Smooth muscle cell (in vitro differentiated cells): ENCODE measurements at regions not wholly inside any gene's neighbourhood (a gene's known extent, or its start where the extent isn't known, plus 50 kb on each side); places are given as distances from the start of the nearest gene placed in this dataset.

ENCODE experiments used
- DNase-seq: peaks from one replicate; lab custom pipeline; 2025; ENCODE audit not compliant: unreplicated experiment; lab: John Stamatoyannopoulos, UW
- H2AFZ ChIP-seq: fragments of 200-600 bp; sonication (generic); 2 replicates; pipeline ENCODE4 v1.6.0; 2016; ENCODE audit warnings: antibody characterized with exemption, low read depth, mild to moderate bottlenecking
- H3F3A ChIP-seq: fragments of 200-600 bp; sonication (generic); 2 replicates; pipeline ENCODE4 v1.6.0; 2017; ENCODE audit warnings: antibody characterized with exemption, low read depth
- H3K27ac ChIP-seq: fragments of 200-600 bp; sonication (generic); 2 replicates; pipeline ENCODE4 v1.5.1; 2016; ENCODE audit warnings: low read depth, mild to moderate bottlenecking
- H3K27me3 ChIP-seq: fragments of 200-600 bp; sonication (generic); 2 replicates; pipeline ENCODE4 v1.6.1; 2016; ENCODE audit warnings: low read depth, mild to moderate bottlenecking
- H3K36me3 ChIP-seq: fragments of 200-600 bp; sonication (generic); 2 replicates; pipeline ENCODE4 v1.5.1; 2016; ENCODE audit warnings: low read depth
- H3K4me1 ChIP-seq: fragments of 200-600 bp; sonication (generic); 2 replicates; pipeline ENCODE4 v1.5.1; 2016; ENCODE audit warnings: low read depth
- H3K4me2 ChIP-seq: fragments of 200-600 bp; sonication (generic); 2 replicates; pipeline ENCODE4 v1.6.0; 2016; ENCODE audit warnings: mild to moderate bottlenecking
- H3K4me3 ChIP-seq: fragments of 200-600 bp; sonication (generic); 2 replicates; pipeline ENCODE4 v1.5.1; 2016; ENCODE audit warnings: mild to moderate bottlenecking
- H3K79me2 ChIP-seq: fragments of 200-600 bp; sonication (generic); 2 replicates; pipeline ENCODE4 v1.6.0; 2016; ENCODE audit warnings: low read depth, mild to moderate bottlenecking
- H3K9ac ChIP-seq: fragments of 200-600 bp; sonication (generic); 2 replicates; pipeline ENCODE4 v1.6.0; 2016; ENCODE audit warnings: low read depth
- H3K9me3 ChIP-seq: fragments of 200-600 bp; sonication (generic); replicated peaks from 2 replicates; pipeline ENCODE4 v1.5.1; 2016; ENCODE audit warnings: low read depth
- H4K20me1 ChIP-seq: fragments of 200-600 bp; sonication (generic); 2 replicates; pipeline ENCODE4 v1.6.0; 2016; ENCODE audit warnings: low read depth
- WGBS: methylation state at CpG from one replicate; pipeline ENCODE4 v1.1.7; 2016; ENCODE audit warnings: low lambda C conversion rate; 5-methylcytosine and 5-hydroxymethylcytosine counted together
- TF ChIP-seq, protein P1 (sequence below): fragments of 200-600 bp; sonication (generic); IDR thresholded peaks from 2 replicates; pipeline ENCODE4 v1.5.1; 2017; ENCODE audit warnings: borderline replicate concordance, mild to moderate bottlenecking, antibody characterized with exemption; ENCODE audit not compliant: insufficient read depth, poor library complexity, severe bottlenecking

DNA sequence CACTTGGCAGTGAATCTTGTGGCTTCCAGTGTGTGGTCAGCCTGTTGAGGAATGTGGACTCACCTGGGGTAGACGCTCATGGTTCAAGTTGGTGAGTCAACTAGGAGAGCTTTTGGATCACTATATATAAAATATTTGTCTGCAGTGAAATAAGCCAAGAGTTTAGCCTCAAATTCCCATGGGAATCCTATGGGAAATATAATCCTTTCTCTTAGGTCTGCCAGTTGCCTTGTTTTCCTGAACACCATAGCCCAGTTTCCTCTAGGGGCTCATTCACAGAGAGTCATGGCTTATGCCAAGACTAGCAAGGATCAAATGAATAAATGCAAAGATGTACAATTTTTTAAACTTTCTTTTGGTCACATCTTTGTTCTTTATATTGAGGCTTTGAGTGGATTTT, 100.1 kb upstream of the NPHP3 start:
- Histone ChIP-seq H3K27ac (no peak overlapping the region), H2AFZ (no peak overlapping the region), H4K20me1 (no peaks in the 10 kb centered on the region), H3K4me3 (no peak overlapping the region), H3K79me2 (no peaks in the 10 kb centered on the region), H3K4me1 (no peaks in the 10 kb centered on the region), H3K4me2 (no peak overlapping the region), H3K9ac (no peak overlapping the region), H3K9me3 (no peaks in the 10 kb centered on the region), H3K27me3 (no peaks in the 10 kb centered on the region), H3F3A (no peaks in the 10 kb centered on the region), H3K36me3 (no peaks in the 10 kb centered on the region)
- 88% methylated on average over 1 of the region's 1 CpG for WGBS
- no peak for DNase-seq
- TF ChIP-seq, protein P1, sequence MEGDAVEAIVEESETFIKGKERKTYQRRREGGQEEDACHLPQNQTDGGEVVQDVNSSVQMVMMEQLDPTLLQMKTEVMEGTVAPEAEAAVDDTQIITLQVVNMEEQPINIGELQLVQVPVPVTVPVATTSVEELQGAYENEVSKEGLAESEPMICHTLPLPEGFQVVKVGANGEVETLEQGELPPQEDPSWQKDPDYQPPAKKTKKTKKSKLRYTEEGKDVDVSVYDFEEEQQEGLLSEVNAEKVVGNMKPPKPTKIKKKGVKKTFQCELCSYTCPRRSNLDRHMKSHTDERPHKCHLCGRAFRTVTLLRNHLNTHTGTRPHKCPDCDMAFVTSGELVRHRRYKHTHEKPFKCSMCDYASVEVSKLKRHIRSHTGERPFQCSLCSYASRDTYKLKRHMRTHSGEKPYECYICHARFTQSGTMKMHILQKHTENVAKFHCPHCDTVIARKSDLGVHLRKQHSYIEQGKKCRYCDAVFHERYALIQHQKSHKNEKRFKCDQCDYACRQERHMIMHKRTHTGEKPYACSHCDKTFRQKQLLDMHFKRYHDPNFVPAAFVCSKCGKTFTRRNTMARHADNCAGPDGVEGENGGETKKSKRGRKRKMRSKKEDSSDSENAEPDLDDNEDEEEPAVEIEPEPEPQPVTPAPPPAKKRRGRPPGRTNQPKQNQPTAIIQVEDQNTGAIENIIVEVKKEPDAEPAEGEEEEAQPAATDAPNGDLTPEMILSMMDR = no peak

DNA sequence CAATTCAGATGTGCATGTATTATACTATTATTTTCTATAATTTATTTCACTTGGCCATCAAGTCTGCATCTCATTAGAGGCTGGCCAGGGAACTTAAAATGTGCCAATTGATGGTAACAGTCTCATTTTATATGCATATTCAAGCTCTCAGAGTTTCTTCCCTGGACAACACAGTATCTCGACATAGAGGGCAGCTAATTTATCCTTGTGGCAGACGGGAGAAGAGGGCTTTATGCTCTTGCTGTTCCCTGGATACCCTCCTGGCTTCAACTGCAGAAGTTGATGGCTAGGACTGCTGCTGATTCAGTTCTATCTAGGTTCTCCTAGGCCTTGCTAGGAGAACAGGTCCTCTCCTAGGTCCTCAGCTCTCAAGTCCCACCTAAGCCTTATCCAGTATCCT, 99.1 kb upstream of the NPHP3 start:
- Histone ChIP-seq H3F3A (no peaks in the 10 kb centered on the region), H3K4me3 (no peak overlapping the region), H3K27ac (no peak overlapping the region), H3K4me1 (no peaks in the 10 kb centered on the region), H3K36me3 (no peaks in the 10 kb centered on the region), H2AFZ (no peak overlapping the region), H3K9me3 (no peaks in the 10 kb centered on the region), H3K27me3 (no peaks in the 10 kb centered on the region), H3K4me2 (no peak overlapping the region), H3K9ac (no peak overlapping the region), H4K20me1 (no peaks in the 10 kb centered on the region), H3K79me2 (no peaks in the 10 kb centered on the region)
- WGBS = 95% methylated on average over 2 of the region's 2 CpGs
- TF ChIP-seq, protein P1 = no peak
- no peak for DNase-seq

DNA sequence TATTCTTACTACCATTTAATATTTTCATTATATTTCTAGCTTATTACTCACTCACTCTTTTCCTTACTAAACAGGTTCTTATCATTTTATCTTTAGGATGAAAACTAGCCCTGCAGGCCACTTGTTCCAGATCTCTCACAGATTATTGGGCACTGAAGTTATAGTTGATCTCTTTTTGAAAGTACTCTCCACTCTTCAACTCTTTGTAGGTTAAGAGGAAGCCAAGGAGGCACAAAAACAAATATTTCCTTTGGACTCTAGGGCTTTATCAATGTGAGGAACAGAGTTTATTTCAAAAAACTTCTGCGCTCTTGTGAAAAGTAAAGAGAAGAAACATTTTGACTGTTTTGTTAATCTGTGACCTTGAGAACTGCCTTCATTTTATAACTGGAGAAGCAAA, 96.0 kb upstream of the NPHP3 start:
- H3K27me3 ChIP-seq = no peaks in the 10 kb centered on the region
- H3K4me3 ChIP-seq = no peak overlapping the region
- DNase-seq = no peak
- H2AFZ ChIP-seq = no peak overlapping the region
- H3K79me2 ChIP-seq = no peaks in the 10 kb centered on the region
- no peaks in the 10 kb centered on the region for H4K20me1 ChIP-seq
- H3K27ac ChIP-seq = no peak overlapping the region
- H3K36me3 ChIP-seq = no peaks in the 10 kb centered on the region
- WGBS = 94% methylated on average over 1 of the region's 1 CpG
- no peak overlapping the region for H3K4me2 ChIP-seq
- no peak overlapping the region for H3K9ac ChIP-seq
- no peaks in the 10 kb centered on the region for H3F3A ChIP-seq
- TF ChIP-seq, protein P1 = no peak
- H3K4me1 ChIP-seq = no peaks in the 10 kb centered on the region
- no peaks in the 10 kb centered on the region for H3K9me3 ChIP-seq

DNA sequence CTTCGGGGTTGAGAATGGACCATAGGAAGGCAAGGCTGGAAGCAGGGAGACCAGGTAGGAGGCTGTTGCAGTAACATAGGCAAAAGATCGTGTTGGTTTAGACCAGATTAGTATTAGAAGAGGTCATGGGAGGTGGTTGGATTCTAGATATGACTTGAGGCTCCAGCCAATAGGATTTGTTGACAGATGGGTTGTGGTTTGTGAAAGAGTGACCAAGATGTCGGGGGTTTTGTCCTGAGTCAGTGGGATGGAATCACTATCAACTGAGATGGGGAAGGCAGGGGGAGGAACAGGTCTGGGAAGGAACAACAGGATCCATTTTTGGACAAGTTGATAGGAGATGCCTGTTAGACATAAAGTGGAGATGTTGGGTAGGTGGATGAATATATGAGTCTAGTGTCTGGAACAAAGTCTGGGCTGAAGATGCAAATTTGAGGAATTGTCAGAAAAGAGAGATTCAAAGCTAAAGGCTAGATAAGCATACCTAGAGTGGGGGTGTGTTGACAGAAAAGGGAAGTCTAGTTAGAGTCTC, 95.5 kb upstream of the NPHP3 start:
- H4K20me1 ChIP-seq = no peaks in the 10 kb centered on the region
- no peak overlapping the region for H3K4me3 ChIP-seq
- H3K27me3 ChIP-seq = no peaks in the 10 kb centered on the region
- no peaks in the 10 kb centered on the region for H3K79me2 ChIP-seq
- DNase-seq = no peak
- TF ChIP-seq, protein P1 = no peak
- no peak overlapping the region for H3K27ac ChIP-seq
- H2AFZ ChIP-seq = no peak overlapping the region
- H3K9ac ChIP-seq = no peak overlapping the region
- H3K4me2 ChIP-seq = no peak overlapping the region
- no peaks in the 10 kb centered on the region for H3K36me3 ChIP-seq
- WGBS = 77% methylated on average over 3 of the region's 3 CpGs
- H3K4me1 ChIP-seq = no peaks in the 10 kb centered on the region
- no peaks in the 10 kb centered on the region for H3K9me3 ChIP-seq
- H3F3A ChIP-seq = no peaks in the 10 kb centered on the region
